ENCODE measurements at regions not wholly inside any gene's neighbourhood (a gene's known extent, or its start where the extent isn't known, plus 50 kb on each side); places are given as distances from the start of the nearest gene placed in this dataset.
A peak's percentile ranks its signal among the peaks of the same experiment; 100 is the strongest.

DNA sequence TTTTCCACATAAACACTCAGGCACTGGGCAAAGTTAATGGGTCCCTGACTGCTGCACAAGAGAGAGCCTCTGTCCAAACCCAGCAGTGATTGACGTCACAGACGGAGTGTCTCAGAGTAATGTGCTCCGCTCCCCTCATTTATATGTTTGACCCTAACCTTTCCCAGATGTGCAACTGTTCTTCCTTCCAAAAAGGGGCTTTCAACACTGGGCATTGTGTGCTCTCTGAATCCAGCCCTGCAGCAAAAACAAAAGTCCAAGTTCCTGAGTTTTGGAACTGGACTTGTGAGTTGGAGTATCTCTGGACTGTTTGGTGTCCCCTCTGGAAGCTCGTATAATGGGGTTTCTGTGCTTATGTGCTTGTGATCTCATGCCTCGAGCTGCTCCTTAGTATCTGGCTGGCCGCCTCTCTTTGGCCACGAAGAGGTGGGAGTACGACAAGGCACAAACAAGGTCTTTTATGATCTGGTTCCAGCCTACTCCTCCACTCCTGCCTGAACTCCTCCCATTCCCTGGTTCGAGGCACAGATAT, 76.4 kb upstream of the SMIM36 start:
- ChIA-PET POLR2A (interaction anchor here (0.5 kb wide), 1 partner anchor 12 kb away, joined by 3 read pairs; no protein-coding TSS in a partner anchor), CTCF (interaction anchor here (0.7 kb wide), 1 partner anchor 59 kb away, joined by 3 read pairs; no protein-coding TSS in a partner anchor)
- Histone ChIP-seq H3K4me1 (ENCODE audit: control insufficient read depth in 2 of 2, insufficient read depth in 2 of 2, low read length in 2 of 2) (no peaks in the 10 kb centered on the region), H3K4me3 (ENCODE audit: low read length) (no peak overlapping the region), H3K27me3 (ENCODE audit: control insufficient read depth in 2 of 2, insufficient read depth in 2 of 2, low read length in 2 of 2) (no peaks in the 10 kb centered on the region), H3K36me3 (ENCODE audit: control insufficient read depth in 2 of 3, insufficient read depth in 3 of 3, low read length in 3 of 3) (no peaks in the 10 kb centered on the region), H3K27ac (ENCODE audit: low read depth, low read length) (no peak overlapping the region), H3K9me3 (ENCODE audit: control insufficient read depth in 2 of 3, low read length in 3 of 3) (no peaks in the 10 kb centered on the region)
- intact Hi-C loops (cut with micrococcal nuclease), result no loop called here
- Mint-ChIP-seq H3K27me3 (peaks cover 0 to 13% (median 0%) of the 10 kb centered on the region in 5 donors), H3K27ac (no peak overlapping the region), H3K36me3 (no peaks in the 10 kb centered on the region), H3K4me1 (peaks cover 0 to 5% (median 0%) of the 10 kb centered on the region in 7 donors), H3K4me3 (no peak overlapping the region), H3K9me3 (peaks cover 0 to 6% (median 0%) of the 10 kb centered on the region in 11 donors)
- ATAC-seq, result no peak
- DNase-seq, result no peak

DNA sequence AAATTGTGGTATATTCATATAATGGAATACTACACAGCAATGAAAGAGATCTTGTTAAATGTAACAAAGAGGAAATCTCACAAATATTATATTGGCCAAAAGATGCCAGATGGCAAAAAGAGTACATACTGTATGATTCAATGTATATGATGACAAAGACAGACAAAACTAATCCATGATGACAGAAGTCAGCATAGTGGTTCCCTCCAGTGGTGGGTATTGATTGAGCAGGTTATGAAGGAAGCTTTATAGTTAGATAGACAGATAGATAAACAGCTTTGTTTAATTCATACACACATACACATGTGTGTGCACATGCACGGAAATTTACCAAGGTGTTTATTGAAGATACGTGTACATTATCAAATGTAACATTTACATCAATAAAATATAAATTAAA, 74.4 kb upstream of the SMIM36 start:
- Histone ChIP-seq H3K4me1 (ENCODE audit: control insufficient read depth in 2 of 2, insufficient read depth in 2 of 2, low read length in 2 of 2) (no peaks in the 10 kb centered on the region), H3K27me3 (ENCODE audit: control insufficient read depth in 2 of 2, insufficient read depth in 2 of 2, low read length in 2 of 2) (no peaks in the 10 kb centered on the region), H3K4me3 (ENCODE audit: low read length) (no peak overlapping the region), H3K27ac (ENCODE audit: low read depth, low read length) (no peak overlapping the region), H3K36me3 (ENCODE audit: control insufficient read depth in 2 of 3, insufficient read depth in 3 of 3, low read length in 3 of 3) (no peaks in the 10 kb centered on the region), H3K9me3 (ENCODE audit: control insufficient read depth in 2 of 3, low read length in 3 of 3) (no peaks in the 10 kb centered on the region)
- peaks cover 0 to 3% (median 0%) of the 10 kb centered on the region in 11 donors for H3K9me3 Mint-ChIP-seq
- DNase-seq, result no peak
- no peak overlapping the region for H3K4me3 Mint-ChIP-seq
- ChIA-PET CTCF (interaction anchor here (0.6 to 1.6 kb wide), 3 partner anchors 38 to 59 kb away, joined by 3 to 7 read pairs (median 3); no protein-coding TSS in a partner anchor), POLR2A (no interaction called here)
- intact Hi-C loops (cut with micrococcal nuclease), result loop anchor here in 1 of 2 donors (1.0 kb wide), 2 partner anchors 36 to 59 kb away; no protein-coding TSS in a partner anchor
- H3K36me3 Mint-ChIP-seq, result no peaks in the 10 kb centered on the region
- peaks cover 0 to 13% (median 0%) of the 10 kb centered on the region in 5 donors for H3K27me3 Mint-ChIP-seq
- peaks cover 0 to 9% (median 2%) of the 10 kb centered on the region in 7 donors for H3K4me1 Mint-ChIP-seq
- H3K27ac Mint-ChIP-seq, result no peak overlapping the region
- ATAC-seq, result no peak

DNA sequence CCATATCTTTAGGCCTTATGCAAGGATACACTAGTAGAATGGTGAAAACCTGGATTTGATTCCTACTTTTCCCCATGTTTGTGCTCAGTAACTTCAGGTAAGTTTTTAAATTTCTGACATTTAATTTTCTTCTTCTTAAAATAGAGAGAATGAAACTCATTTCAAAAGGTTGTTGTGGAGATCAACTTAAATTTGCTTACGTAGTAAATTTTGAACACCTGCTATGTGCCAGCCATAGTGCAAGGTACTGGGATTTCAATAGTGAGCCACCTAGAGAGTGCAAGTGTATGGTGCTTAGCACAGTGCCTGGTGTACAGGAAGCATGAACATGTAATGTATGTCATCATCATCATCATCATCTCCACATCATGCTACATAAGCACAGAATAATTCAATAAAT, 73.6 kb upstream of the SMIM36 start:
- ChIA-PET CTCF (interaction anchor here (1.0 kb wide), 1 partner anchor 56 kb away, joined by 3 read pairs; no protein-coding TSS in a partner anchor), POLR2A (no interaction called here)
- H3K36me3 ChIP-seq (ENCODE audit: control insufficient read depth in 2 of 3, insufficient read depth in 3 of 3, low read length in 3 of 3), result no peaks in the 10 kb centered on the region
- DNase-seq (no peak), ATAC-seq (no peak)
- Mint-ChIP-seq H3K36me3 (no peaks in the 10 kb centered on the region), H3K27ac (peak overlapping the region in 1 of 9 donors; percentile 28), H3K27me3 (peaks cover 0 to 10% (median 0%) of the 10 kb centered on the region in 5 donors), H3K4me3 (no peak overlapping the region), H3K4me1 (peaks cover 0 to 9% (median 2%) of the 10 kb centered on the region in 7 donors), H3K9me3 (peaks cover 0 to 3% (median 0%) of the 10 kb centered on the region in 11 donors)
- H3K27ac ChIP-seq (ENCODE audit: low read depth, low read length), result no peak overlapping the region
- no peaks in the 10 kb centered on the region for H3K9me3 ChIP-seq (ENCODE audit: control insufficient read depth in 2 of 3, low read length in 3 of 3)
- no peaks in the 10 kb centered on the region for H3K27me3 ChIP-seq (ENCODE audit: control insufficient read depth in 2 of 2, insufficient read depth in 2 of 2, low read length in 2 of 2)
- H3K4me1 ChIP-seq (ENCODE audit: control insufficient read depth in 2 of 2, insufficient read depth in 2 of 2, low read length in 2 of 2), result no peaks in the 10 kb centered on the region
- intact Hi-C loops (cut with micrococcal nuclease), result loop anchor here in 1 of 2 donors (1.0 kb wide), 2 partner anchors 36 to 59 kb away; no protein-coding TSS in a partner anchor
- no peak overlapping the region for H3K4me3 ChIP-seq (ENCODE audit: low read length)

DNA sequence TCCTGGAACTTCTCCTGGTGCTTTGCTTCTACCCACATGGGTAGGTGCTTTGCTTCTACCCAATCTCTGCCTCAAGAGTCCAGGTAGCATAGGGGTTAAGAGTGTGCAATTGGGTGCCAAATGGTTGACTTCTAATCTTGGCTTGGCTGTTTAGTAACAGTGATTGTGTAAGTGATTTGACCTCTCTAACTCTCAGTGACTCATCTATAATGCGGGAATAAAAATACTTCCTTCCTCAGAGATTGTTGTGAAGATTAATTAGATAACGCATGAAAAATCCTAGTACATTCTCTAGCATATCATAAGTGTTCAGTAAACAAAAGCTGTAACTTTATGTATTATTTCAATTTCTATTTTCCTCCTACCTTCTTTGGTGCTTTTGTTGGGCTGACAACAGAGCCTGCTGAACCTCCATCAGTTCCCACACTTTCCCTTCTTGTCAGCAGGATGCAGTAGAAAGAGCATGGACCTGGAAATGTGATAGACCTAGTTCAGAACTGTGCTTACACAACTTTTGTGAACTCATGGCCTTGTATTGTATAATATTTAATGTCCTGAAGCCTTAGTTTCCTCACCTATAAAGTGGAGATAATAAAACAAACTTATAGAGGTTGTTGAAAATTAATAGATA, 72.9 kb upstream of the SMIM36 start:
- H3K9me3 Mint-ChIP-seq, result peaks cover 0 to 3% (median 0%) of the 10 kb centered on the region in 11 donors
- Histone ChIP-seq H3K27me3 (ENCODE audit: control insufficient read depth in 2 of 2, insufficient read depth in 2 of 2, low read length in 2 of 2) (no peaks in the 10 kb centered on the region), H3K4me1 (ENCODE audit: control insufficient read depth in 2 of 2, insufficient read depth in 2 of 2, low read length in 2 of 2) (no peaks in the 10 kb centered on the region), H3K4me3 (ENCODE audit: low read length) (no peak overlapping the region), H3K36me3 (ENCODE audit: control insufficient read depth in 2 of 3, insufficient read depth in 3 of 3, low read length in 3 of 3) (no peaks in the 10 kb centered on the region), H3K27ac (ENCODE audit: low read depth, low read length) (no peak overlapping the region), H3K9me3 (ENCODE audit: control insufficient read depth in 2 of 3, low read length in 3 of 3) (no peaks in the 10 kb centered on the region)
- intact Hi-C loops (cut with micrococcal nuclease), result no loop called here
- no peak for DNase-seq
- ChIA-PET CTCF (interaction anchor here (0.7 kb wide), 1 partner anchor 64 kb away, joined by 3 read pairs; no protein-coding TSS in a partner anchor), POLR2A (no interaction called here)
- peak; percentile 55 for ATAC-seq
- peaks cover 0 to 14% (median 2%) of the 10 kb centered on the region in 7 donors for H3K4me1 Mint-ChIP-seq
- no peak overlapping the region for H3K4me3 Mint-ChIP-seq
- H3K27ac Mint-ChIP-seq, result no peak overlapping the region
- peaks cover 0 to 8% (median 0%) of the 10 kb centered on the region in 5 donors for H3K27me3 Mint-ChIP-seq
- H3K36me3 Mint-ChIP-seq, result no peaks in the 10 kb centered on the region

DNA sequence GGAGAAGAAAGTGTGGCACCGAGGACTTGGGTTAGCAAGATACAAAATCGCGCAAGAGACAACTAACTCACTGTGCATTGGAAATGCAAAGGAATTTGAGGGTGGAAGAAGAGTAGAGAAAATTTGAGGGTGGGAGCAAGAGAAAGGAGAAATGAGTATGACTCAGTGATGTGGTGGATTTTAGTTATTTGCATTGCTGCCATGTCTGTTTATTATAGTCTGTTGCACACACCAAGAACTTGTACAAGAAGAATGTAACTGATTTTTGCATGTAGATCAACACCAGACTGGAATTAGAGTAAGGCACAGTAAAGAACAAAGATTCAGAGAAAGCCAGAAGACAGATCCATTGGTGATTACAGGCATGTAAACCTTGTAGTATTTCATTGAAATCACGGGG, 71.6 kb upstream of the SMIM36 start:
- peak overlapping the region in 1 of 9 donors; percentile 26 for H3K27ac Mint-ChIP-seq
- ChIA-PET CTCF (interaction anchor here (1.5 kb wide), 1 partner anchor 56 kb away, joined by 5 read pairs; no protein-coding TSS in a partner anchor), POLR2A (no interaction called here)
- H3K9me3 Mint-ChIP-seq, result peaks cover 0 to 3% (median 0%) of the 10 kb centered on the region in 11 donors
- no peak for DNase-seq
- H3K9me3 ChIP-seq (ENCODE audit: control insufficient read depth in 2 of 3, low read length in 3 of 3), result no peaks in the 10 kb centered on the region
- H3K27me3 Mint-ChIP-seq, result peaks cover 0 to 4% (median 0%) of the 10 kb centered on the region in 5 donors
- no peak overlapping the region for H3K4me3 Mint-ChIP-seq
- H3K27me3 ChIP-seq (ENCODE audit: control insufficient read depth in 2 of 2, insufficient read depth in 2 of 2, low read length in 2 of 2), result no peaks in the 10 kb centered on the region
- no peaks in the 10 kb centered on the region for H3K4me1 ChIP-seq (ENCODE audit: control insufficient read depth in 2 of 2, insufficient read depth in 2 of 2, low read length in 2 of 2)
- no peak overlapping the region for H3K4me3 ChIP-seq (ENCODE audit: low read length)
- intact Hi-C loops (cut with micrococcal nuclease), result no loop called here
- H3K4me1 Mint-ChIP-seq, result peaks cover 0 to 15% (median 2%) of the 10 kb centered on the region in 7 donors
- no peak for ATAC-seq
- no peaks in the 10 kb centered on the region for H3K36me3 ChIP-seq (ENCODE audit: control insufficient read depth in 2 of 3, insufficient read depth in 3 of 3, low read length in 3 of 3)
- H3K36me3 Mint-ChIP-seq, result no peaks in the 10 kb centered on the region
- no peak overlapping the region for H3K27ac ChIP-seq (ENCODE audit: low read depth, low read length)

DNA sequence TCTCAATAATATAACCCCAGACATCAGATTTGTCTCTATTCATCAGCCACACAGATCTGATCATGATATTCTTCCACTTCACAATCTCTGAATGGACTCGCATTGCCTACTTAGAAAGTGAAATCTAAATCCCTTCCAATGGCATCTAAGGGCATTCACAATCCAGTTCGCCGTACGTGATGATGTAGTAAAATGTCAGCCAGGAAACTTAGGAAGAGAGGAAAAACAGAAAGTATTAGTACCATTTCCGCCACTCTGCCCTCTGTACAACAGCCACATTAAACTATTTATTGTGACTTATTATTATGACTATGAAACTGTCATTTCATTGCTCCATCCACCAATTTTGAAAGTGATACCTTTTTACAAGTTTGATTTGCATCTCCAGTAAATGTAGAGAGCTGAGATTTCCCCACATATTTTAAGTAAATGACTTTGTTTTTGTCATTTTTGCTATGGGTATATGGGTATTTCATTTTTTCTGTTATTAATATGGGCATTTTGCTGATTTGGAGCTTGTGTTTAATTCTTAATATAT, 69.4 kb upstream of the SMIM36 start:
- peaks cover 0 to 12% of the 10 kb centered on the region in 2 donors for H3K4me1 ChIP-seq (ENCODE audit: control insufficient read depth in 2 of 2, insufficient read depth in 2 of 2, low read length in 2 of 2)
- H3K9me3 ChIP-seq (ENCODE audit: control insufficient read depth in 2 of 3, low read length in 3 of 3), result no peaks in the 10 kb centered on the region
- intact Hi-C loops (cut with micrococcal nuclease), result no loop called here
- H3K4me1 Mint-ChIP-seq, result peaks cover 0 to 15% (median 2%) of the 10 kb centered on the region in 7 donors
- peaks cover 0 to 3% (median 0%) of the 10 kb centered on the region in 11 donors for H3K9me3 Mint-ChIP-seq
- no peaks in the 10 kb centered on the region for H3K36me3 ChIP-seq (ENCODE audit: control insufficient read depth in 2 of 3, insufficient read depth in 3 of 3, low read length in 3 of 3)
- H3K36me3 Mint-ChIP-seq, result no peaks in the 10 kb centered on the region
- no peak overlapping the region for H3K4me3 ChIP-seq (ENCODE audit: low read length)
- no peak overlapping the region for H3K27ac Mint-ChIP-seq
- POLR2A ChIA-PET, result no interaction called here
- H3K27ac ChIP-seq (ENCODE audit: low read depth, low read length), result no peak overlapping the region
- H3K27me3 ChIP-seq (ENCODE audit: control insufficient read depth in 2 of 2, insufficient read depth in 2 of 2, low read length in 2 of 2), result no peaks in the 10 kb centered on the region
- CTCF ChIA-PET, result interaction anchor here (0.6 kb wide), 1 partner anchor 169 kb away, joined by 3 read pairs; no protein-coding TSS in a partner anchor
- no peak for DNase-seq
- no peak for ATAC-seq
- no peak overlapping the region for H3K4me3 Mint-ChIP-seq
- peaks cover 0 to 4% (median 0%) of the 10 kb centered on the region in 5 donors for H3K27me3 Mint-ChIP-seq
